Spleen (tissue), 7 donors: ENCODE measurements at regions not wholly inside any gene's neighbourhood (a gene's known extent, or its start where the extent isn't known, plus 50 kb on each side); places are given as distances from the start of the nearest gene placed in this dataset.

Experiments
- POLR2AphosphoS5 ChIP-seq, 3 donors: sonication (generic); formaldehyde crosslinking; IDR thresholded peaks; one replicate each; pipeline ENCODE4 v1.5.1; 2017; ENCODE audit warnings: antibody characterized with exemption in 3 of 3
- TF ChIP-seq, protein P1 (sequence below), 11 experiments: fragments of 200-600 bp in 7 of 11; fragments of 450-650 bp in 4 of 11; sonication (generic) in 4 of 11; IDR thresholded peaks in 8 of 11; conservative IDR thresholded peaks in 3 of 11; 1 replicate in 7 of 11; 2 replicates in 4 of 11; pipeline versions ENCODE4 v1.4.0 to v1.8.0; 2016 to 2021; ENCODE audit warnings: antibody characterized with exemption in 11 of 11, inconsistent platforms in 4 of 11, mild to moderate bottlenecking in 1 of 11
- donor health status: DM: no; HTN: no; CAD: no; lungs with moderate emphysema.
- donor health status: DM: no; HTN: no; CAD: no.
- donor health status: DM: no; HTN: no; CAD: no.

DNA sequence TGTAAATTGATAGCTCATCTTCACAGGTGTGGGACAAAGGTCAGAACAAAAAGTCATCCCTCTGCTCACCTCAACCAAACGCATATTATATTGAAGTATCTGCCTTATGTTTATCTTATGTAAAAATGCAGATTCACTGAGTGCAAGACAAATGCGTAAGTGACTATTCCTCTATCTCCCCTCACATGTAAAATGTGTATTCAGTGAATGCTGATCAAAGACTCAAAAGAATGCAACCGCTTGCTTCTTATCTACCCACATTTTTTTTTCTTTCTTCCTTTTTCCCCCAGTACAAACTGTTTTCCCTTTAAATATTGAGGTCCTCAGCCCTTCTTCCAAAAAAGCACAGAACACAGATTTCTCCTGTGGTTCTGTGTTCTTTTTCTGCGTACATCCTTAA, 1882.9 kb downstream of the NCAM2 start:
- TF ChIP-seq, protein P1, sequence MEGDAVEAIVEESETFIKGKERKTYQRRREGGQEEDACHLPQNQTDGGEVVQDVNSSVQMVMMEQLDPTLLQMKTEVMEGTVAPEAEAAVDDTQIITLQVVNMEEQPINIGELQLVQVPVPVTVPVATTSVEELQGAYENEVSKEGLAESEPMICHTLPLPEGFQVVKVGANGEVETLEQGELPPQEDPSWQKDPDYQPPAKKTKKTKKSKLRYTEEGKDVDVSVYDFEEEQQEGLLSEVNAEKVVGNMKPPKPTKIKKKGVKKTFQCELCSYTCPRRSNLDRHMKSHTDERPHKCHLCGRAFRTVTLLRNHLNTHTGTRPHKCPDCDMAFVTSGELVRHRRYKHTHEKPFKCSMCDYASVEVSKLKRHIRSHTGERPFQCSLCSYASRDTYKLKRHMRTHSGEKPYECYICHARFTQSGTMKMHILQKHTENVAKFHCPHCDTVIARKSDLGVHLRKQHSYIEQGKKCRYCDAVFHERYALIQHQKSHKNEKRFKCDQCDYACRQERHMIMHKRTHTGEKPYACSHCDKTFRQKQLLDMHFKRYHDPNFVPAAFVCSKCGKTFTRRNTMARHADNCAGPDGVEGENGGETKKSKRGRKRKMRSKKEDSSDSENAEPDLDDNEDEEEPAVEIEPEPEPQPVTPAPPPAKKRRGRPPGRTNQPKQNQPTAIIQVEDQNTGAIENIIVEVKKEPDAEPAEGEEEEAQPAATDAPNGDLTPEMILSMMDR (IDR thresholded peaks at IDR 0.05 in 8 of 11, conservative IDR thresholded peaks at IDR 0.05 in 3 of 11) = no peak
- no peak for TF ChIP-seq POLR2AphosphoS5 (IDR thresholded peaks at IDR 0.05)
